ENCODE measurements at regions not wholly inside any gene's neighbourhood (a gene's known extent, or its start where the extent isn't known, plus 50 kb on each side); places are given as distances from the start of the nearest gene placed in this dataset.

DNA sequence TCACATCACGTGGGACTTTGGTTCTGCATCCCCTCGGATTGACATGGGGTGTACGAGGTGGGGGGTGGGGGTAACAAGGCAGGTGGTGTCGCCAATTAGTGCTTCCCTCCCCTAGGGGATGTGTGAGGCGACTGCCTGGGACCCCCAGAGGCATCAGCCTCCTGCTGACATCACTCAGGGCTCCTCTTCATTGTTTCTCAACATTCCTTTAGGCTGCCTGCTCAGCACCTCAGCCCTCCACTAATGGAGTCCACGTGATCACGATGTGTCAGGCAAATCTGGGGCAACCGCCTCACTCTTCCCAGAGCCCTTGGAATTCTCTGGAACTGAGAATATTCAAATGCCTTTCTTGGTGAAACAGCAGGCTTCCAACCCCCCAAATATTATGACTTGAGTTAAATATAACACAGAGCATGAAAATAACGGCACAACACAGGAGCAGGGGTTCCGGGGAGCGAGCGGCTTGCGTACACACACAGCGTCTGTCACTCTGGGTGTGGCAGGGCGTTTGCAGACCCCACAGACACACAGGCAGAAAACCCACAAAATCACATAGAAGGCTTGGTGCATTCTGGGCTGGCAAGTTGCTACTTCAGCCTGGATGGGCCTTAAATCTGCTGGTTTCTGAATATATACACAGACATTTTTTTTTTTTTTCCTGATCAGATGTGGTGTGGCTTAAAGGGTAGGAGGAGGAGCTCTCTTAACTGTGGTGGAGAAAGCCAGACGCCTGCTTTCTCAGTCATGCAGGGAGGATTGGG is 170.1 kb upstream of the CADM1 start:
- H3K27ac ChIP-seq (ENCODE audit: low read depth, low read length): no peak overlapping the region

GRCh38 chr11:115673720-115674119 is 169.5 kb upstream of the CADM1 start:
- H3K27me3 ChIP-seq (ENCODE audit: control insufficient read depth in 5 of 5, insufficient read depth in 4 of 5, low read length in 5 of 5): peaks cover 0 to 5% (median 0%) of the 10 kb centered on the region in 5 donors
- H3K9ac ChIP-seq (ENCODE audit: low read length in 5 of 5): no peak overlapping the region
- no peak overlapping the region for H3K27ac ChIP-seq (ENCODE audit: low read depth, low read length)
- H3K4me1 ChIP-seq (ENCODE audit: control insufficient read depth in 5 of 5, insufficient read depth in 5 of 5, low read length in 5 of 5): peaks cover 0 to 30% (median 19%) of the 10 kb centered on the region in 5 donors
- no peaks in the 10 kb centered on the region for H3K36me3 ChIP-seq (ENCODE audit: control insufficient read depth in 5 of 5, insufficient read depth in 5 of 5, low read length in 5 of 5)
- no peaks in the 10 kb centered on the region for H3K9me3 ChIP-seq (ENCODE audit: control insufficient read depth in 5 of 5, low read length in 5 of 5)
- H3K4me3 ChIP-seq (ENCODE audit: low read depth in 1 of 5, low read length in 5 of 5): no peak overlapping the region

More for the DNA sequence above, 170.1 kb upstream of the CADM1 start:
- Histone ChIP-seq H3K27me3 (ENCODE audit: control insufficient read depth in 5 of 5, insufficient read depth in 4 of 5, low read length in 5 of 5) (peaks cover 0 to 5% (median 0%) of the 10 kb centered on the region in 5 donors), H3K9ac (ENCODE audit: low read length in 5 of 5) (no peak overlapping the region), H3K4me3 (ENCODE audit: low read depth in 1 of 5, low read length in 5 of 5) (no peak overlapping the region), H3K36me3 (ENCODE audit: control insufficient read depth in 5 of 5, insufficient read depth in 5 of 5, low read length in 5 of 5) (no peaks in the 10 kb centered on the region), H3K4me1 (ENCODE audit: control insufficient read depth in 5 of 5, insufficient read depth in 5 of 5, low read length in 5 of 5) (peaks cover 0 to 31% (median 20%) of the 10 kb centered on the region in 5 donors), H3K9me3 (ENCODE audit: control insufficient read depth in 5 of 5, low read length in 5 of 5) (no peaks in the 10 kb centered on the region)

DNA sequence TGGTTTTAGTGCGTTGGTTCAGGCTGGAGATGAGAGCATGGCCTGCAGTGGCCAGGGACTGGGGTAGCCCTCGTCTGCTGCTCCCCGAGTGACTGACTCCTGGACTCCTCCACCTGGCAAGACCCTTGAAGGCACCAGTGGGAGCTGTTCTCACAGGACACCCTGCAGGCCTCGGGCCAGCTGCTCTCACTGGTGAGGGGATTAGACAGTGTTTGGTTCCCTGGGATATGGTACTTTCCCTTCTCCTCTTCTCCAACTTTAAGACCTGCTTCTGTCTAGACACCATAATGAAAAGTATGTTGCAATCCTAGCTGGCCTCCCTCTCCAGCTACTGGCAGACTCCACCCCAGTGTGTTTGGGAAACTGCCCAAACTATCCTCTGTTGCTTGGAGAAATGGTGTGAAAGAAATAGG is 168.8 kb upstream of the CADM1 start:
- Histone ChIP-seq H3K9ac (ENCODE audit: low read length in 5 of 5) (no peak overlapping the region), H3K27ac (ENCODE audit: low read depth, low read length) (no peak overlapping the region), H3K9me3 (ENCODE audit: control insufficient read depth in 5 of 5, low read length in 5 of 5) (no peaks in the 10 kb centered on the region), H3K4me3 (ENCODE audit: low read depth in 1 of 5, low read length in 5 of 5) (peak overlapping the region in 1 of 5 donors; percentile 7), H3K36me3 (ENCODE audit: control insufficient read depth in 5 of 5, insufficient read depth in 5 of 5, low read length in 5 of 5) (no peaks in the 10 kb centered on the region), H3K4me1 (ENCODE audit: control insufficient read depth in 5 of 5, insufficient read depth in 5 of 5, low read length in 5 of 5) (peaks cover 0 to 23% (median 12%) of the 10 kb centered on the region in 5 donors), H3K27me3 (ENCODE audit: control insufficient read depth in 5 of 5, insufficient read depth in 4 of 5, low read length in 5 of 5) (peaks cover 0 to 7% (median 0%) of the 10 kb centered on the region in 5 donors)

GRCh38 chr11:115672412-115672811 is 168.2 kb upstream of the CADM1 start:
- Histone ChIP-seq H3K36me3 (ENCODE audit: control insufficient read depth in 5 of 5, insufficient read depth in 5 of 5, low read length in 5 of 5) (no peaks in the 10 kb centered on the region), H3K4me3 (ENCODE audit: low read depth in 1 of 5, low read length in 5 of 5) (no peak overlapping the region), H3K9ac (ENCODE audit: low read length in 5 of 5) (no peak overlapping the region), H3K4me1 (ENCODE audit: control insufficient read depth in 5 of 5, insufficient read depth in 5 of 5, low read length in 5 of 5) (peaks cover 0 to 18% (median 8%) of the 10 kb centered on the region in 5 donors), H3K27ac (ENCODE audit: low read depth, low read length) (no peak overlapping the region), H3K9me3 (ENCODE audit: control insufficient read depth in 5 of 5, low read length in 5 of 5) (no peaks in the 10 kb centered on the region), H3K27me3 (ENCODE audit: control insufficient read depth in 5 of 5, insufficient read depth in 4 of 5, low read length in 5 of 5) (peaks cover 0 to 7% (median 0%) of the 10 kb centered on the region in 5 donors)

- Histone ChIP-seq H3K9ac (ENCODE audit: low read length in 5 of 5) (no peak overlapping the region), H3K27me3 (ENCODE audit: control insufficient read depth in 5 of 5, insufficient read depth in 4 of 5, low read length in 5 of 5) (peaks cover 0 to 7% (median 0%) of the 10 kb centered on the region in 5 donors), H3K27ac (ENCODE audit: low read depth, low read length) (no peak overlapping the region), H3K4me3 (ENCODE audit: low read depth in 1 of 5, low read length in 5 of 5) (no peak overlapping the region), H3K4me1 (ENCODE audit: control insufficient read depth in 5 of 5, insufficient read depth in 5 of 5, low read length in 5 of 5) (peaks cover 0 to 18% (median 8%) of the 10 kb centered on the region in 5 donors), H3K9me3 (ENCODE audit: control insufficient read depth in 5 of 5, low read length in 5 of 5) (no peaks in the 10 kb centered on the region), H3K36me3 (ENCODE audit: control insufficient read depth in 5 of 5, insufficient read depth in 5 of 5, low read length in 5 of 5) (no peaks in the 10 kb centered on the region)
These were observed 166.5 kb upstream of the CADM1 start for GRCh38 chr11:115670538-115671205.

- peaks cover 0 to 9% (median 7%) of the 10 kb centered on the region in 5 donors for H3K27me3 ChIP-seq (ENCODE audit: control insufficient read depth in 5 of 5, insufficient read depth in 4 of 5, low read length in 5 of 5)
- no peak overlapping the region for H3K27ac ChIP-seq (ENCODE audit: low read depth, low read length)
- no peaks in the 10 kb centered on the region for H3K9me3 ChIP-seq (ENCODE audit: control insufficient read depth in 5 of 5, low read length in 5 of 5)
- no peaks in the 10 kb centered on the region for H3K36me3 ChIP-seq (ENCODE audit: control insufficient read depth in 5 of 5, insufficient read depth in 5 of 5, low read length in 5 of 5)
- H3K9ac ChIP-seq (ENCODE audit: low read length in 5 of 5): no peak overlapping the region
- H3K4me3 ChIP-seq (ENCODE audit: low read depth in 1 of 5, low read length in 5 of 5): no peak overlapping the region
- H3K4me1 ChIP-seq (ENCODE audit: control insufficient read depth in 5 of 5, insufficient read depth in 5 of 5, low read length in 5 of 5): peaks cover 0 to 7% (median 0%) of the 10 kb centered on the region in 5 donors
These were observed 161.7 kb upstream of the CADM1 start for GRCh38 chr11:115665958-115666357.

DNA sequence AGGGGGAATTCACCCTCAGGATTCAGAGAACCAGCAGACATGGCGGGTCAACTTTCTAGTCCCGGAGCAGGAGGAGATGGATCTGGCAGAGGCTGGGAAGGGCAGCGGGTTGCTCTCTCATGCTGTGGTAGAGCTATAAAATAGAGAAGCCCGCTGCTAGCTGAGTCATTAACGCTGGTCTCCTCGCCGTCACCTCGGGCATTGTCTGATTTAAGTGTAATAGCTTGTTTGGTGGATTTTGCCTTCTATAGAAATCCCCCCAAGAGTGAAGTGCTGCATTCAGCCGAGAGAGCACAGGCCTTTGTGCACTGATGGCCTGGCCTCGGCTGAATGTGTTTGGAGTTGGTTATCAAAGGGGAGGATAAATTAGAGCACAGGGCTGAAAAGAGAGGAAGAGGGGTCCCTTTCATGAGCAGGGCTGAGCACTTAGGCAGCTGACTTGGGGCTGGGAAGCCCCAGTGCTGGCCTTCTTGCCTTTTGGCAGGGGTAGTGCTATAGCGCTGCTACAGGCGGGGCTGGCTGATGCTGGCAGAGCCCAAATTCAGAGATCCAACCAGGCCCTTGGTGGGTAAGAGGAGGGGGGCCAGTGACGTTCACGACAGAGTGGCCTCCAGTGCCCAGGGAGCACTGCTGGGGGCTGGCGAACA is 161.1 kb upstream of the CADM1 start:
- Histone ChIP-seq H3K4me1 (ENCODE audit: control insufficient read depth in 5 of 5, insufficient read depth in 5 of 5, low read length in 5 of 5) (peaks cover 0 to under 1% (median 0%) of the 10 kb centered on the region in 5 donors), H3K27ac (ENCODE audit: low read depth, low read length) (no peak overlapping the region), H3K9ac (ENCODE audit: low read length in 5 of 5) (no peak overlapping the region), H3K4me3 (ENCODE audit: low read depth in 1 of 5, low read length in 5 of 5) (no peak overlapping the region), H3K36me3 (ENCODE audit: control insufficient read depth in 5 of 5, insufficient read depth in 5 of 5, low read length in 5 of 5) (no peaks in the 10 kb centered on the region), H3K9me3 (ENCODE audit: control insufficient read depth in 5 of 5, low read length in 5 of 5) (no peaks in the 10 kb centered on the region), H3K27me3 (ENCODE audit: control insufficient read depth in 5 of 5, insufficient read depth in 4 of 5, low read length in 5 of 5) (peaks cover 5 to 15% (median 12%) of the 10 kb centered on the region in 5 donors)

GRCh38 chr11:115664313-115664712 is 160.1 kb upstream of the CADM1 start:
- Histone ChIP-seq H3K9ac (ENCODE audit: low read length in 5 of 5) (no peak overlapping the region), H3K27ac (ENCODE audit: low read depth, low read length) (no peak overlapping the region), H3K4me3 (ENCODE audit: low read depth in 1 of 5, low read length in 5 of 5) (no peak overlapping the region), H3K4me1 (ENCODE audit: control insufficient read depth in 5 of 5, insufficient read depth in 5 of 5, low read length in 5 of 5) (peaks cover 0 to 9% (median 8%) of the 10 kb centered on the region in 5 donors), H3K9me3 (ENCODE audit: control insufficient read depth in 5 of 5, low read length in 5 of 5) (no peaks in the 10 kb centered on the region), H3K36me3 (ENCODE audit: control insufficient read depth in 5 of 5, insufficient read depth in 5 of 5, low read length in 5 of 5) (no peaks in the 10 kb centered on the region), H3K27me3 (ENCODE audit: control insufficient read depth in 5 of 5, insufficient read depth in 4 of 5, low read length in 5 of 5) (peaks cover 8 to 24% (median 13%) of the 10 kb centered on the region in 5 donors)

GRCh38 chr11:115663790-115664189 is 159.6 kb upstream of the CADM1 start:
- Histone ChIP-seq H3K27me3 (ENCODE audit: control insufficient read depth in 5 of 5, insufficient read depth in 4 of 5, low read length in 5 of 5) (peaks cover 13 to 29% (median 17%) of the 10 kb centered on the region in 5 donors), H3K9me3 (ENCODE audit: control insufficient read depth in 5 of 5, low read length in 5 of 5) (no peaks in the 10 kb centered on the region), H3K36me3 (ENCODE audit: control insufficient read depth in 5 of 5, insufficient read depth in 5 of 5, low read length in 5 of 5) (no peaks in the 10 kb centered on the region), H3K4me3 (ENCODE audit: low read depth in 1 of 5, low read length in 5 of 5) (no peak overlapping the region), H3K4me1 (ENCODE audit: control insufficient read depth in 5 of 5, insufficient read depth in 5 of 5, low read length in 5 of 5) (peaks cover 0 to 14% (median 13%) of the 10 kb centered on the region in 5 donors), H3K9ac (ENCODE audit: low read length in 5 of 5) (no peak overlapping the region), H3K27ac (ENCODE audit: low read depth, low read length) (no peak overlapping the region)
